Inferior parietal cortex (tissue), 1 donor: ENCODE measurements at regions not wholly inside any gene's neighbourhood (a gene's known extent, or its start where the extent isn't known, plus 50 kb on each side); places are given as distances from the start of the nearest gene placed in this dataset.
"Not testable (repeated sequence)": the region's sequence is repeated elsewhere in the genome, so short reads cannot be mapped to it uniquely, and the experiment has no call there.

ENCODE experiments used
- DNase-seq: peaks from one replicate; pipeline ENCODE4 v3.0.0-alpha.2; 2016; ENCODE audit errors: extremely low spot score

- DNase-seq, result not testable (repeated sequence)
These were observed 221.9 kb upstream of the LRRC61 start for GRCh38 chr7:150101282-150101681.

- DNase-seq, result not testable (repeated sequence)
These were observed 215.9 kb upstream of the LRRC61 start for GRCh38 chr7:150107283-150107682.

- DNase-seq, result not testable (repeated sequence)
These were observed 212.8 kb upstream of the LRRC61 start for GRCh38 chr7:150110375-150110820.

- not testable (repeated sequence) for DNase-seq
These were observed 212.3 kb upstream of the LRRC61 start for GRCh38 chr7:150110882-150111281.

- DNase-seq, result not testable (repeated sequence)
These were observed 211.6 kb upstream of the LRRC61 start for GRCh38 chr7:150111373-150112139.

- not testable (repeated sequence) for DNase-seq
These were observed 209.9 kb upstream of the LRRC61 start for GRCh38 chr7:150113301-150113700.

GRCh38 chr7:150114591-150114990, 208.6 kb upstream of the LRRC61 start:
- DNase-seq, result not testable (repeated sequence)

GRCh38 chr7:150119966-150120365, 203.2 kb upstream of the LRRC61 start:
- DNase-seq, result not testable (repeated sequence)

GRCh38 chr7:150125831-150126230, 197.3 kb upstream of the LRRC61 start:
- peak; percentile 20 for DNase-seq

- not testable (repeated sequence) for DNase-seq
These were observed 188.7 kb upstream of the LRRC61 start for GRCh38 chr7:150134451-150134850.

- not testable (repeated sequence) for DNase-seq
These were observed 187.4 kb upstream of the LRRC61 start for GRCh38 chr7:150135620-150136190.

GRCh38 chr7:150139840-150140239, 183.3 kb upstream of the LRRC61 start:
- not testable (repeated sequence) for DNase-seq

- not testable (repeated sequence) for DNase-seq
These were observed 181.4 kb upstream of the LRRC61 start for GRCh38 chr7:150141525-150142345.

- DNase-seq, result not testable (repeated sequence)
These were observed 177.0 kb upstream of the LRRC61 start for GRCh38 chr7:150146124-150146523.

- not testable (repeated sequence) for DNase-seq
These were observed 175.6 kb upstream of the LRRC61 start for GRCh38 chr7:150147524-150147923.

GRCh38 chr7:150156015-150156414, 167.1 kb upstream of the LRRC61 start:
- DNase-seq, result not testable (repeated sequence)

- not testable (repeated sequence) for DNase-seq
These were observed 164.5 kb upstream of the LRRC61 start for GRCh38 chr7:150158696-150159095.

- DNase-seq, result not testable (repeated sequence)
These were observed 153.6 kb upstream of the LRRC61 start for GRCh38 chr7:150169515-150169914.

GRCh38 chr7:150169943-150170490, 153.1 kb upstream of the LRRC61 start:
- not testable (repeated sequence) for DNase-seq

- not testable (repeated sequence) for DNase-seq
These were observed 139.6 kb upstream of the LRRC61 start for GRCh38 chr7:150183602-150184001.

GRCh38 chr7:150189963-150190362, 133.2 kb upstream of the LRRC61 start:
- not testable (repeated sequence) for DNase-seq

- not testable (repeated sequence) for DNase-seq
These were observed 130.6 kb upstream of the LRRC61 start for GRCh38 chr7:150192541-150192940.
